DMS53 treated with DMSO at 0.1 percent for 48 hours (cell line): ENCODE measurements at regions not wholly inside any gene's neighbourhood (a gene's known extent, or its start where the extent isn't known, plus 50 kb on each side); places are given as distances from the start of the nearest gene placed in this dataset.

Source experiments
- DNase-seq: peaks from one replicate; lab custom pipeline; 2025; ENCODE audit not compliant: unreplicated experiment; lab: John Stamatoyannopoulos, UW

DNA sequence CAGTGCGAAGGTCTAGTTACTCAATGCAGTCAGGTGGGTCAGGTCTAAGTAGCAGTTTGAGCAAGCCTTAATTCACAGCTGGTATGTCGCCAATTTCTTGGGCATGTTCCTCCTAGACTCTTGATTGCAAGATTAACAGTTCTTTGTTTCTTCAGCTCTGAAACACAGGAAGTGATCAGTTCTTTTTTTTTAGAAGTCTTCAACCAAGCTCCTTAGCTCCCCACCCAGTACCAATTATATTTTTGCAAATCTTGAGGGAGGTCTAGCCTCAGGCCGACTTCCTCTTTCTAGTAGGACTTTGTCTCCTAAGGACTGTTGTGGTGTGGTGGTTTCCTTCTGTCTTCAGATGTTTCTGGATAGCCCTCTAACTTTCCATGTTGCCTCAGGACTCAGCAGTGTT is 2054.2 kb downstream of the MAT2B start:
- no peak for DNase-seq

DNA sequence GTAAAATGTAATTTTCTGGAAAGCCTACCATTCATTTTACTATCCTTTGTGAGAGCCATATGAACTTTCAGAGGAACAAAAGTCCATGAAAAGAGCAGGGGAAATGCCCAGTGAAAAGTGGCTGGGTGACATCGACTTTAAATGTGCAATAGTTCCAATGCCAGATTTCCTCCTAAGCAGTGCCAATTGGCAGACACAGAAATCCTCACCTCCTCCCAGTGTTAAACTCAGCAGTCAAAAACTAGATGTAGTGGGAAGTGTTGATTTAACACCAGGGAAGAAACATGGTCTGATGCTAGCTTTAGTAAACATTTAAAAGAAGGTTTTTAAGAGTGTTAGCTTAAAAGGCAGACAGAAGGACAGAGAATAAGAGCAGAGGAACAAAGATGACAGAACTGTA is 2055.2 kb downstream of the MAT2B start:
- no peak for DNase-seq

DNA sequence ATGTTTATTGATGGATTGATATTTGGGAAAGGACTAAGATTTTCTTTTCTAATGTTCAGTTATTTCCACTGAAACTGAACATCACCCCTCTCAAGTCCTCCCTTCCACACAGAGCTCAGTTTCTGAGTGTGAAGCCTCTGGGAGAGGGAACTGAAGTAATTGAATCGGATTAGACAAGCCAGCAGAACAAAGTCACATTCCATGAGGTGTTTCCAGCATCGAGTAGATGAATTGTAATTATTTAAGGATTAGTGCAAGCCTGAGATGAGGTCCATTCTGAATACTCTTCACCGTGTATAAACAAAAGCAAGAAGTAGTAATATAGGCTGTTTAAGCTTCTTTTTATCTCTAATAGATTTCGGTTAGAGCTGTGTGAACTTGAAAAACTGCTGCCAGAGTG is 2060.5 kb downstream of the MAT2B start:
- no peak for DNase-seq

DNA sequence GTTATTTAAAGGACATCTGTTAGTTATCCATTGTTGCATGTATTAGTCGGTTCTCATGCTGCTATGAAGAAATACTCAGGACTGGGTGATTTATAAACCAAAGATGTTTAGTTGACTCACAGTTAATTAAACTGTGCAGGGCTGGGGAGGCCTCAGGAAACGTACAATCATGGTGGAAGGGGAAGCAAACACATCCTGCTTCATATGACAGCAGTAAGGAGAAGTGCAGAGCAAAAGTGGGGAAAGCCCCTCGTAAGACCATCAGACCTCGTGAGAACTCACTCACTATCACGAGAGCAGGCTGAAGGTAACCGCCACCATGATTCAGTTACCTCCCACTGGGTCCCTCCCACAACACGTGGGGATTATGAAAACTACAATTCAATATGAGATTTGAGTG is 2064.1 kb downstream of the MAT2B start:
- DNase-seq = no peak

DNA sequence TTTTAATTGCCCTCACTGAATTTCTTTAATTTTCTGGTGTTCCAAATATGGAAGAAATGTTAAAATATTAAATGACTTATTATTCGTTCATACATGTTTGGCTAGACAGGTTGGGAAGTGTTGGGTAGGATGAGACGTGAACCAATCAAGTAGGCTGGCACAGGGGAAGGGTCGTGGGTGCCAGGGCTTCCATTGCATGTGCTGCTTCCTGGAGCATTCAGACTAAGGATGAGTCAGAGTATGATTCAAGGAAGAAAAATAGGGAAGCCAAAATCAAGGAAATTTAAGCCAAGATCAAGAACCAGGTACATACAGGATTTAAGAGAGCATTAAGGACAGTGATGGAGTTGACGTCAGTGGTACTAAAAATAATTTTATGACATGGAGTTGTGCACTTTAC is 2068.0 kb downstream of the MAT2B start:
- no peak for DNase-seq

DNA sequence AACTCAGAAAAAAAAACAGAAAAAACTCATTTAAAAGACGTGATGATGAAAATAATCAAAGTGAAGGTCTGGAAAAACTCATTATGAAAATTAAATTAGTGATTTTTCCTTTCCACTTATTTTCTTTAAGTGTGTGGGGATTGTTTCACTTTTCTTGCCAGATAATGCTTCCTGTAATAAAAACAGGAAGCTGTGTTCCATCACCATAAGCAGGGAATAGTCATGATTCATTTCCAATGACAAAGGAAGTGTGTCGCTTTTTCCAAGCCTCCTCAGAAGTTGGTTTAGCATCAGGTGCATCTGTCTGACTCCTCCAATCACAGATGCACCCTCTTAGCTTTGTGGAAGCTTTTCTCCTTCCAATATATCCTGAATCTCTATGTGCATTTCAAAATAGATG is 2068.7 kb downstream of the MAT2B start:
- no peak for DNase-seq

DNA sequence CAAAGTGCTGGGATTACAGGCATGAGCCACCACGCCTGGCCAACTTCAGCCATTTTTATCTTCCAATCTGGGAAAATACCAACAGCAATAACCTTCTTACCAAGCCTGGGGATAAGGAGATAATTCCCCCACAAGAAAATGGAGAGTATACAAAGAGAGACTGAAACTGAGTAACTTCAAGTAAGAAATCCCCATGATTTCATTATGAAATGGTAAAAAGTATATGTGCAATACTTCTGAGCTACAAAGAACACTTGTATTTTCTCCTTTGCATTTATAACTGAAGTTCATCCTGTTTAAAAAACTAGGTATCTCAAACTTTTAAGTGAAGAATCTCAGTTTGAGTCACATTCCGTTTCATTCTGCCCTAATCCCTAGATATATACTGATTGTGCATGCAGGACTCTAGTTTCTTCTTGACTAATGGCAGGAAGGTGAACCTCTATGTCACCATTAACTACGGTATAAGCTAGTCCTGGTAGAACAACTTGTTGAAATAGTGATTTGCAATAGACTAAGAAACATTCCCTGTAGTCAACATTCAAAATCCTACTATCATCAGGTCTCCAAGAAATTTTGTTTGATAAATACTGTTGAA is 2071.4 kb downstream of the MAT2B start:
- no peak for DNase-seq

DNA sequence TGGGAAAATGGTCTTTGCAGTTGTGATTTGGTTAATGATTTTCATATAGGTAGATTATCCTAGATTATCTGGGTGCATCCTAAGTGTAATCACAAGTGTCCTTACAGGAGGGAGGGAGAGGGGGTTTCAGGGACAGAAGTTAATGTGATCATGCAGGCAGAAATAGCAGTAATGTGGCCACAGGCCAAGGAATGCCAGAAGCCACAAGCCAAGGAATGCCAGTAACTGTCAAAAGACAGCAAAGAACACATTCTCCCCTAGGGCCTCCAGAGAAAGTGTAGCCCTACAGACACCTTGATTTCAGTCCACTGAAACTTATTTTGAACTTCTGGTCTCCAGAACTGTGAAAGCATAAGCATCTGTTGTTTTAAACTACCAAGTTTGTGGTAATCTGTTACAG is 2074.5 kb downstream of the MAT2B start:
- DNase-seq = no peak

DNA sequence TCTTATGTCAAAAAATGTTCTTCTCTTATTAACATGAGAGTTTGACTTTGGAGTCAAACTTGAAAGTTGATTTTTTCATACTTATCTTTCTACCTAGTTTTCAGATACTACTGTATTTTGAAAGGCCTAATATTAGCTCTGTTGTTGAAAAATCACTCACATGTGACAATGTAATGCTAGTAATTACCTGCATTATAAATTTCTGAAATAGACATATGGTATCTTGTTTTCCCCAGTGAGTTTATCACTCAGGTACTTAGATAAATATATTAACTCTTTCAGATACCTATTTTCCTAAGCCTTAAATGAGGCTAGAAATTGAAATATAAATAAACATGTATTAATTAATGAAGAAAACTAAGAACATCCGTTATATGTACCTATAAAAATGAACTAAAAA is 2089.3 kb downstream of the MAT2B start:
- DNase-seq = no peak

DNA sequence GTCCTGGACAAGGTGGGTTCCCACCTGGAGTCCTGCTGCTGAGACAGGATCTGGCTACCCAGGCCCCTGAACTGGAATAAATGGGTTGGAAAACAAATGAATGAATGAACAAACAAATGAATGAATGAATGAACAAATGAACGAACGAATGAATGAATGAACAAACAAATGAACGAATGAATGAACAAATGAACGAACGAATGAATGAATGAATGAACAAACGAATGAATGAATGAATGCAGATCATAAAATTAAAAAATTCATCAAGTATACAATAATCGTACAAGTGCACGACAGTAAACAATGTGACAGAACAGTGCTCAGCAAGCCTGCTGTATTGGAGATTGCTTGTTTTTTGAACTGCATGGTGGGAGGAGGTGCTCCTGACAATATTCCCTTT is 2097.1 kb downstream of the MAT2B start:
- DNase-seq = no peak

DNA sequence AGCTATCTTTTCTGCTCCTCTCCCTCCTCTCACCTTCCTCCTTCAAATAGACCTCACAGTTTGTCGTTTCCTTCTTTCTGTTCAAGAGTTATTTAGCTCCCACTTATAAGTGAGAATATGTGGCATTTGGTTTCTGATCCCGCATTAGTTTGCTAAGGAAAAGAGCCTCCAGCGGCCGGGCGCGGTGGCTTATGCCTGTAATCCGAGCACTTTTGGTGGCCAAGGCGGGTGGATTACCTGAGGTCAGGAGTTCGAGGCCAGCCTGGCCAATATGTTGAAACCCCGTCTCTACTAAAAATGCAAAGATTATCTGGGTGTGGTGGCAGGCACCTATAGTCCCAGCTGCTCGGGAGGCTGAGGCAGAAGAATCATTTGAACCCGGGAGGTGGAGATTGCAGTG is 2101.6 kb downstream of the MAT2B start:
- no peak for DNase-seq

DNA sequence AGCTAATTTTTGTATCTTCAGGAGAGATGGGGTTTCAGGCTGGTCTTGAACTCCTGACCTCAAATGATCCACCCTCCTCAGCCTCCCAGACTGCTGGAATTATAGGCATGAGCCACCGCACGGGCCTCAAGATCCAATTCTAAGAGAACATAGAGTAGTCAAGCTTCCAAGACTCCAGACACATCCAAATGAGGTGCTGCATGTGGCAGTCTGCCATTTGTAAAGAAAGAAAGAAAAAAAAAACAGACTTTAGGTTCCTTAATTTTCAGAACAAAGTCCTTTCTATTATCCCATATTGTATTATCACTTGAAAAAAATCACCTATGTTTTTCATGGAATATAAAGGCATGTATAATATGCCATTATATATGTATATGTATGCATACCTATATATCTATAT is 2104.5 kb downstream of the MAT2B start:
- DNase-seq = no peak

DNA sequence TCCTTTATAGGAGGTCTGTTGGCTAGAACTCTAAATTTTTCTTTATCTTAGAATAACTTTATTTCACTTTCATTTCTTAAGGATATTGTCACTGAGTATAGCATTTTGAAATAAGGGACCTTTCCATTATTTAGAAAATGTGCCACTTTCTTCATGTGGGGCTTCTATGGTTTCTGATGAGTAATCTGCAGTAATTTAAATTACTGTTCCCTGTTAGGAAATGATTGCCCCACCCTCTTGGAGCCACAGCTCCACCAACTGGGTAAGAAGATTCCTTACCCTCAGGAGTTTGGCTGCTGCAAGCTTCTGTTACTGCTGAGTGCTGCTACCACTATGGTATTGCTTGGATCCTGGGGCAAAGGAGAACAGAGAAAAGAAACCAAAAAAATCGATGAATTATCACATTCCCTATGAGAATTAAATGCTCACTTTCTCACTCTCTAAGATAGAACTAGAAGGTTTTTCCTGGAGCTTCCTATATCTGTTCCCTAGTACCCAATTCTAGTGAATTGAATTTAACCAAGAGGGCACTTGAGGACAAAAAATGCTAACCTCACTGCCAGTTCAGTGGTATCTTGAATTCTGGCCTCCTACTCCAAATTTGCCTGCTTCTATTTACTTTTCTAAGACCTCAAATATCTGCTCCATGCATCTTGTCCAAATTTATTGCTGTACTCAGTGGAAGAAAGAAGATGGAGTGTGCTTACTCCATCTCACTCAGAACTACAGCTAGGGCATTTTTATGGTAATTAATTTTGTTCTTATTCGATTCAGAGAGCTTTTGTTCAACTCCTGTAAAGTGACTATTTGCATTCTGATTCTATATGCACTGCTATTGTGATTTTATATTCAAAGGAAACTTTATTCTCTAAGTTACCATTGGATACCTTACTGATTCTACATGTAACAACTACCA is 2111.3 kb downstream of the MAT2B start:
- no peak for DNase-seq

DNA sequence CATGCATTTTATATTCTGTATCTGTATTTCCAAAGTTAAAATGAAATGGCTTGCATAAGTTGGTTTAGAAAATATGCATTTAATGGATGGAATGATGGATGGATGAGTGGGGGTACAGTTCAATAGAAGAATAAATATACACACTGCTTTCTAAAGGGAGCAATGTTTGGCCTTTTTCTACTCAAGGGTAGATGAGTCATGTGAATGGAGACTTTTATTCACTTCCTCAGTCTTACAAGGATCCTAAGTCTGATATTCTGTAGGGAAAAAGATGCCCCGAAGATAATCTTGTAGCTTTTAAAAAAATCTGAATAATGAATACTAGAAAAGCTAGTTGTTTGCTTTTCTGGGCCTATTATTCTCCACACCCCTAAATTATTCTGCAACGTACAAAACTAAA is 2112.1 kb downstream of the MAT2B start:
- DNase-seq = no peak

DNA sequence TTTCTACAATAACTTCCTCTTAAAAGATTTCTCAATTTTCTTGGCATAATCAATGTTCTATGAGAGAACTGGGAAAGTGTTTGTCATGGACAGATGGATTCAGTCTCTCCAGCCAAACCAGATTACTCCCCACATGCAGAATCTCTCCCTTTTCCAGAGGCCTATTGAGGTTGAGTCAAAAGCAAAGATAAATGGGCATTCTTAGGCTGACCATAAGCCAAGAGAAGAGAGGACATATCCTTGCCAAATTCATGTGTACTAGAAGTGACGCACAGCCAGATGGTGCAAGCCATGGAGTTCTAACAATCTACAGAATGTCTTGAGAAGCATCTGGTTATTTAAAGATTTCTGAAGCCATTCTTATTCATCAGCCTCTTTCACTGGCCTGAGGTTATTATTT is 2115.0 kb downstream of the MAT2B start:
- DNase-seq = no peak

DNA sequence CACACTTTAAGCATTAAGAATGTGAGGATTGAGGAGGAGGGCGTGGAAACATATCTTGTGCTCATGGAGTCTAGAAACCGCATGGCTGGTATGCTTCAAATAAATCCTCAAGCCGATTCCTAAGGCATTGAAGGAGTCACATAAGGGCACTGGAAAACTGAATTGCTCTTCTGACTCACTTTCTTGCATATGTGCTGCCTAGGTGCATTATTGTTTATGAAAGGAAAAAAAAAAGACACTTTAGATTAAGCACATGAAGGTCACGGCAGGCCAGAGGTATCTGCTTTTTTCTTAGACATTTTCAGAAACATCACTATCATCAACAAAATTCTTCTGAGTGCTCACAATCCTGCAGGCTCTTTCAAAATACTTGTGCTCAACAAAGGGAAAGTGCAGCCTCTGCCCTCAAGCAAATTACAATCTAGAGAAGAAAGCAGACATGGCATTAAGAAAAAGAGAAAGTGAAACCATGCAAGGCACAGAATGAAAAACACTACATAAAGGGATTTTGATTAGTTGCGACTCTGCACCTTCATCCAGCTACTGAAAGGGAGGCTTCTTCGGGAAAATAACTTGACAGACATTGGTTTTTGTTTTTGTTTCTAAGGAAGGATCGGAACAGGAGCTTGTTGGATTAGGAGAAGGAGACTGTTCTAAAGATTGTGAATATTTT is 2117.6 kb downstream of the MAT2B start:
- peak; percentile 1 for DNase-seq

DNA sequence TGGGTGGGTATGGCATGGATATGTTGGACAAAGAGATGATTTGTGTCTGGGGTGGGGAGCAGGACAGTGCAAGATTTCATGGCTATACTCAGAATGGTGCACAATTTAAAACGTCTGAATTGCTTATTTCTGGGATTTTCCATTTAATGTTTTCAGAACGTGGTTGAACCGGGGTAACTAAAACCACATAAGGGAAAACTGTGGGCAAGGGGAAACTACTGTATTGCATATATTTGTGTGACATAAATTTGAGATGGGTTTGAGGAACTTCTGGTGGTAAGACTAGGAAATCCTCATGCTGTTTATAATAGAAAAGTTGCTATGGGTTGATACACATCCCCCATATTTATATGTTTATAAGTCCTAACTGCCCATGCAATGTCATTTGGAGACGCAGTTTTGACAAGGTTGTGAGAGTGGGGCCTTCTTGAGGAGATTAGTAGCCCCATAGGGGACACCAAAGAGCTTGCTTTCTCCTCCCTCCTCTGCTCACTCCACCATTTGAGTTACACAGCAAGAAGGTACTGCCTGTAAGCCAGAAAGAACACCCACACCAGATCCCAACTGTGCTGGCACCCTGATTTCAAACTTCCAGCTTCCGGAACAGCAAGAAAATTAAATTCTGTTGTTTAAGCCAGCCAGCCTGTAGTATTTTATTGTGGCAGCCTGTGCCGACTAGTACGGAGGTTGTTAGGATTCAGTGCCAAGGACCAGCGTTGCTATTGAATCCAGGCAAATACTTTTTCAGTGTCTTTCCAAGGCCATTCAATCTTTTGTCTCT is 2118.9 kb downstream of the MAT2B start:
- DNase-seq = no peak

DNA sequence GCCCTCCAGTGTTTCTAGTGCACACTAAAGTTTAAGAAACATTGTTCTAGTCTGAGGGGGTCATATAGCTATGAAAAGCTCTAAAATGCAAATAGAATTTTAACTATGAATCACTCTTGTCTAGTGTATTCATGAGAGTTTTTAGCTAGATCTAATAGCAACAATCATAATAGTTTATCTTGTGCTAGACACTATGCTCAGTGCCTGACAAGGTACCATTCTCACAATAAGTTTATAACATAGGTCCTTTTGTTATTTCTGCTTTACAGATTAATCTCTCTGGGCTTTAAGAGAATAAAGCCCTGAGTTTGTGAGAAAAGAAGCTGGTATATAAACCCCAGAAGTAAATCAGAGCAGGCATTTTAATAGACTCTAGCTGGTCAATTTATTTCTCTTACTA is 2120.7 kb downstream of the MAT2B start:
- DNase-seq = no peak

DNA sequence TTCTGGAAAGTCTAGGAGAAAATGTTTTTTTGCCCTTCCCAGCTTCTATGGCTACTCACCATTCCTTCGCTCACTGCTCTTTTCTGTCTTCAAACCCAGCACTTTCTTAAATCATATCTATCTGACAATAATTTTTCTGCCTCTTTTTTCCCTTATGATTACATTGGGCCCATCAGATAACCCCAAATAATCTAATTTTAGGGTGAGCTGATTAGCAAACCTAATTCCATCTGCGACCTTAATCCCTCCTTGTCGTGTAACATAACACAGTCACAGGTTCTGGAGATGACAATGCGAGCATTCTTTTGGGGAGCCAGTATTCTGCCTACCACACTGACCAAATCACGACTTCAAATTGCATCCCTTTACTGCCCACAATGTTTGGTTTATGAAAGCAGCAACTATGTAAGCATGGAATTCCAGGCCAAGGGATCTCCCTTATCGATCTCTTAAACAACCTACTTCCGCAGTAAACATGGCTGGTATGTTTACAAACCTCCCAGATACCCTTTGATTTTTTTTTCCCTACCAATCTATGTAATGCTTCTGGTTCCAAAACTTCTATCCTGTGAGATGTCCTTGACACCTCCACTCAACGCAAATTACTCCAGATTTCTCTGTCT is 2122.2 kb downstream of the MAT2B start:
- no peak for DNase-seq

DNA sequence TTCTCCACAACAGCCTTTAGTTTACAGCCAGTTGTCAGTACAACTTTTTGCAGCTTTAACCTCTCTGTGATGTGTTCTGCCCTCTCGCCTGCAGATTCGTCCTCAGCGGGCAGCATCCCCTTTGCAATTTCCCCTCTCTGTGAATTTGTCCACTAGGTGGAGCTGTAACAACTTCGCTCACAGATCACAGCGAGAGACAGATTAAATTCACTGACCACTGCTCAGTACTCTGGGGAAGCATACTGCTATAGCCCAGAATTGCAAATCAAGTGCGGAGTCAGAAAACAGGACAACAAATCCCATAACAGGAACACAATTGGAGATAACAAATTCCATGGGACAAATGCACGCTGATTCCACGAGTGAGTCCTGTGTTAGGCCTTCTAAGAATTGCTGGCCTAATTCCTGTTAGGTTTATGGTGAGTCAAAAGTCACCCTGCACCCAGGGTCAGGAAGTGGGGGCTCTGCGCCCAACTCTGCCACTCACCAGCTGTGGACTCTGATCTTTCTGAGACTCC is 2124.9 kb downstream of the MAT2B start:
- peak; percentile 37 for DNase-seq

DNA sequence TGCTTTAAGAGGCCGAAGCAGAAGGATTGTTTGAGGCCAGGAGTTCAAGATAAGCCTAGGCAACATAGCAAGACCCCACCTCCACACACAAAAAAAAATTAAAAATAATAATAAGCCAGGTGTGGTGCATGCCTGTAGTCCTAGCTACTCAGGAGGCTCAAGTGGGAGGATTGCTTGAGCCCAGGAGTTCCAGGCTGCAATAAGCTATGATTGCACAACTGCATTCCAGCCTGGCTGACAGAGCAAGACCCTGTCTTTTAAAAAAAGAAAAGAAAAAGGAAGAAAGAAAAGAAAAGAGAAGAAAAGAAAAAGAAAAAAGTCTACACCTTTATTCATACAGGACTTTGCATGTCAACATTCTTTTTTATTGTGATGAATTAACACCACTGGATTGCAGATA is 2125.8 kb downstream of the MAT2B start:
- DNase-seq = no peak
